ENCODE measurements at regions not wholly inside any gene's neighbourhood (a gene's known extent, or its start where the extent isn't known, plus 50 kb on each side); places are given as distances from the start of the nearest gene placed in this dataset.
"Not testable (repeated sequence)": the region's sequence is repeated elsewhere in the genome, so short reads cannot be mapped to it uniquely, and the experiment has no call there.

GRCh38 chr3:144744473-144744872, 772.9 kb downstream of the DIPK2A start:
- DNase-seq: no peak
- Mint-ChIP-seq H3K27ac (no peak overlapping the region), H3K4me3 (no peak overlapping the region), H3K9me3 (peaks cover 38% of the 10 kb centered on the region), H3K4me1 (ENCODE audit: low read depth) (no peaks in the 10 kb centered on the region), H3K36me3 (ENCODE audit: low read depth) (no peaks in the 10 kb centered on the region), H3K27me3 (ENCODE audit: insufficient read depth) (no peaks in the 10 kb centered on the region)
- no peak for TF ChIP-seq CTCF (IDR thresholded peaks at IDR 0.05)

- Mint-ChIP-seq H3K27ac (no peak overlapping the region), H3K36me3 (ENCODE audit: low read depth) (peaks cover 5% of the 10 kb centered on the region; the same call in 1 of the 2 replicates), H3K4me1 (ENCODE audit: low read depth) (no peaks in the 10 kb centered on the region), H3K4me3 (no peak overlapping the region), H3K9me3 (peaks cover 49% of the 10 kb centered on the region), H3K27me3 (ENCODE audit: insufficient read depth) (no peaks in the 10 kb centered on the region; the same call in 1 of the 2 replicates)
- TF ChIP-seq CTCF (IDR thresholded peaks at IDR 0.05): no peak
- DNase-seq: no peak
Observed at GRCh38 chr3:144746631-144747030, 775.0 kb downstream of the DIPK2A start.

GRCh38 chr3:144749536-144750253, 778.1 kb downstream of the DIPK2A start:
- not testable (repeated sequence) for H3K27me3 Mint-ChIP-seq (ENCODE audit: insufficient read depth); H3K4me1 Mint-ChIP-seq (ENCODE audit: low read depth); H3K36me3 Mint-ChIP-seq (ENCODE audit: low read depth); H3K4me3 Mint-ChIP-seq; H3K27ac Mint-ChIP-seq; DNase-seq
- peaks cover 38% of the 10 kb centered on the region for H3K9me3 Mint-ChIP-seq

GRCh38 chr3:144754076-144754783, 782.6 kb downstream of the DIPK2A start:
- no peak for DNase-seq
- no peak for TF ChIP-seq CTCF (IDR thresholded peaks at IDR 0.05)
- Mint-ChIP-seq H3K27me3 (ENCODE audit: insufficient read depth) (no peaks in the 10 kb centered on the region; the same call in 1 of the 2 replicates), H3K4me3 (no peak overlapping the region), H3K9me3 (peaks cover 48% of the 10 kb centered on the region), H3K27ac (no peak overlapping the region), H3K4me1 (ENCODE audit: low read depth) (no peaks in the 10 kb centered on the region), H3K36me3 (ENCODE audit: low read depth) (peaks cover 5% of the 10 kb centered on the region; the same call in 1 of the 2 replicates)

- H3K4me3 Mint-ChIP-seq: no peak overlapping the region
- no peaks in the 10 kb centered on the region for H3K27me3 Mint-ChIP-seq (ENCODE audit: insufficient read depth)
- no peaks in the 10 kb centered on the region for H3K4me1 Mint-ChIP-seq (ENCODE audit: low read depth)
- no peak for TF ChIP-seq CTCF (IDR thresholded peaks at IDR 0.05)
- peaks cover 35% of the 10 kb centered on the region for H3K9me3 Mint-ChIP-seq
- H3K27ac Mint-ChIP-seq: no peak overlapping the region
- no peaks in the 10 kb centered on the region for H3K36me3 Mint-ChIP-seq (ENCODE audit: low read depth)
- DNase-seq: no peak
Observed at GRCh38 chr3:144756704-144757440, 785.2 kb downstream of the DIPK2A start.
